HG02840 (cell line): ENCODE measurements at regions not wholly inside any gene's neighbourhood (a gene's known extent, or its start where the extent isn't known, plus 50 kb on each side); places are given as distances from the start of the nearest gene placed in this dataset.
"Not testable (repeated sequence)": the region's sequence is repeated elsewhere in the genome, so short reads cannot be mapped to it uniquely, and the experiment has no call there.

Source experiments
- ATAC-seq: cut with Tn5 transposase; IDR thresholded peaks from one replicate; pipeline ENCODE4 v1.9.1; 2021; ENCODE audit warnings: mild to moderate bottlenecking, moderate library complexity, moderate number of reproducible peaks; ENCODE audit not compliant: unreplicated experiment, low FRiP score

DNA sequence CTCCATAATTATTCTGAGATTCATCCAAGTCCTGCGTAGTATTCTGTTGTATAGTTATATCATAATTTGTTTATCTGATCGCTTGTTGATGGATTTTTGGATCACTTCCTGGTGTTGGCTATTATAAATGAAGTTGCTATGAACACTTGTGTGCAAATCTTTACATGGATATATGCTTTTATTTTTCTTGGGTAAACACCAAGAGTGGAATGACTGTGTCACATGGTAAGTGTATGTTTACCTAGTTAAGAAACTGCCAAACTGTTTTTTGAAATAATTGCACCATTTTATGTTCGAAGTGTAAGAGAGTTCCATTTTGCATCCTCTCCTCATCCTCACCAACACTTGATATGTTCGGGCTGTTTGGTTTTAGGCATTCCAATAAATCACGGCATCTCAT is 360.4 kb upstream of the FRG2C start:
- ATAC-seq, result no peak

DNA sequence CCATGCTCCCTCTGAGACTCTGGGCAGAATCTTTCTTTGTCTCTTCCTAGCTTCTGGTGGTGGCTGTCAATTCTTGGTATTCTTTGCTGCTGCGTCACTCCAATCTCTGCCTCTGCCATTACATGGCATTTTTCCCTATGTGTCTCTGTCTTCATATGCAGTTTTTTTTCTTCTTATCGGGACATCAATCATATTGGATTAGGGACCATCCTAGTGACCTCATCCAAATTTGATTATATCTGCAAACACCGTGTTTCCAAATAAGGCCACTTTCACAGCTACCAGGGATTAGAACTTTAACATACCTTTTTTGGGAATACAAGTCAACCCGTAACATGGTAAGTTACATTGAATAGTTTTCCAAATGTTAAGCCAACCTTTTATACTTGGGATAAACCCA is 358.2 kb upstream of the FRG2C start:
- ATAC-seq, result no peak

DNA sequence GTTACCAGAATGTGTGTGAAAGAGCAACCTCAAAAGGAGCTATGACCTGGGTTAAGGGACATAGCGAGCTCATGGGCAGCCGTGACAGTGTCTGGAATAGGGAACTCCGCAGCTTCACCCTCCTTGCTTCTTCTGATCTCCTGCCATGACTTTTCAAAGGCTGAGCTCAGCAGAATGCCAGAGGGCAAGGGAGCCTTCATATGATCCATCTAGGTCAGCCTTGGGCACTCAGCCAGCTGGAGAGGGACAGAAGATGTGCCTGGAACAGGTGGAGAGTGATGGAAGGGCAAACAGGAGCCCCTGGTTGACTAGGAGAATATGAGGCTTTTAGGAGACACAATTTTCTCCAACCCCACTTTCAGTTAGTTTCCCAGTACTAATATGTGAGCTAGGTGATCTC is 352.8 kb upstream of the FRG2C start:
- not testable (repeated sequence) for ATAC-seq

DNA sequence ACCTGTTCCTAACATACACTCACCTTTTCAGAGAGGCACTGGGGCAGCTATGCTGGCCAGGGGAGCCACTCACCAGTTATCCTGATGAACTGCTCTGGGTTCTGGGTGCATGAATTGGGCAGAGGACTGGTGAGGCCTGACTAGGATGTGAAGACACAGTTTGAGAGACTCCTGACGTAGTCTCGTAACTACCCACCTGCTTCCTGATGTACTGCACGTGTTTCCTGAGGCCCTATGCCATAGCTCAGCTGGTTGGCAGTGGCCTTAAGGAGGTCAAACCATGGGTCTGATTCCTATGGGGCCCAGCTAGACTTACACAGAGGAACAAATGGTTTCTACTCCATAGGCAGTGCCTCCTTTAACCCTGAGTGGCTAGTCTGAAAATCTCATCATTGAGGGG is 351.7 kb upstream of the FRG2C start:
- not testable (repeated sequence) for ATAC-seq

DNA sequence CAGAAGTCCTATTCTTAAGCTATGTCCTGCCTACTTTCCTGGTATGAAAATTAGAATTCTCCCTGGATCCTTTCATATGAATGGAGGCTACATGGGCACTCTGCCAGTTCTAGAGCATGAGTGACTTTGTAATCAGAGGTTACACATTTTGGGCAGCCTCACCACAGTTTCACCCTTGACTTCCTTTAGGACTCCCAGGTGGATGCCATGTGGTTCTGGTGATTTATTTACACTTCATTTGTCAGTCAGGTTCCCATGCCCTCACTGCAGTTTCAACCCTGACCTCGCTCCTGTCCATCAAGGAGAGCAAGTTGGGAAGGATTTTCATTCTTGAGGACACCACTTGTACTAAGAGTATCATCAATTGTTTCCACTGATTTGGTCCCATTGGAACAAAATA is 344.4 kb upstream of the FRG2C start:
- ATAC-seq, result not testable (repeated sequence)

DNA sequence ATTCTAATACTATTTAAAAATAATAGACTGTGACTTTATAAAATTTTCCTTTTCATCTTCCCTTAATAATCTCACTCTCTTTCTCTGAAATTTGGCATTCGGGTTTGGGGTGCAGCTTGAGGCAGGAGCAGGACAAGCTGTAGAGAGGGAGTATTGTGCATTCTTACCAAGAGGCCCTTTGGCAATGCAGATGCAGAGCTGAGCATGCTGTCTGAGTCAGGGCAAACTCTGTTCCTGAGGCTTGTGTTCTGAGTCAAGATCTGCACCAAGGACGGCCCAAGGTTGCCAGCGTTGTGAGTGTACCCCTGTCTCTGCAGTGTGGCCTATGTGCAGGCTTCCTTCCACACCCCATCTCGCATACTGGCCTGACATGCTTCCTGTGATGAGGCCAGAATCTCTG is 343.8 kb upstream of the FRG2C start:
- ATAC-seq, result no peak

DNA sequence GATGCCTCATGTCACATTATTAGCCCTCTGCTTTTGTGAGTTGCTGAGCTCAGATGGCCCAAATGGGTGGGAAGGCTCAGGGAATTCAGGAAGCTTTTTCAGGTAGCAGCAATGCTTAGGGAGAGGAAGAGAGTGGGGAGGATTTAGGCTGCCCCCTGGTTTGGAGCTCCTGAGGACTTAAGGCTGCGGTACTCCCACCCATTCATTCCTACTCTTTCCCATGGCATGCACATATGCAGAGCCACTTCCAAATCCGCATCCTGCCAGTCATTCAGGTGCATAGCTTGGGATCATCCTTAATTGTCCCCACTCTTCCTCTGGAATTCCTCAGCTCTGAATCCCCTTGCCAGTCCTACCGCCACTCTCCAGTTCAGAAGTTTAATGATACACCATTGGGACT is 343.1 kb upstream of the FRG2C start:
- no peak for ATAC-seq

DNA sequence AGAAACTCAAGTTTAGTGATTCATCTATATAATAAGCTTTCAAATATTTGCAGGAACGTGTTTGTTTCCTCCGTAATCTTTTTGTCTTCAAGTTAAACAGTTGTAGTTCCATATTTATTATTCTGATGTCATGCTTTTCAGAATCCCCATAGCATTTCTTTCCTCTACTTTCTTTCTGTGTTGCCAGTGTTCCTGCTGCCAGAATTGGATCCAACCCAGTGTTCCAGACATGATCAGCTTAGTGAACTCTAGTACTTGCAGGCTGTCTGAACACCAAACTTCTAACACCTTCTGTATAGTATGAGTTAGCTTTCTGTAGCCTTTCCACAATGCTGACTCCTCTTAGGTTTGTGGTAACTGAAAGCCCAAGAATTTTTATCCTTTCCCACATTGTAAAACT is 340.2 kb upstream of the FRG2C start:
- ATAC-seq, result not testable (repeated sequence)

DNA sequence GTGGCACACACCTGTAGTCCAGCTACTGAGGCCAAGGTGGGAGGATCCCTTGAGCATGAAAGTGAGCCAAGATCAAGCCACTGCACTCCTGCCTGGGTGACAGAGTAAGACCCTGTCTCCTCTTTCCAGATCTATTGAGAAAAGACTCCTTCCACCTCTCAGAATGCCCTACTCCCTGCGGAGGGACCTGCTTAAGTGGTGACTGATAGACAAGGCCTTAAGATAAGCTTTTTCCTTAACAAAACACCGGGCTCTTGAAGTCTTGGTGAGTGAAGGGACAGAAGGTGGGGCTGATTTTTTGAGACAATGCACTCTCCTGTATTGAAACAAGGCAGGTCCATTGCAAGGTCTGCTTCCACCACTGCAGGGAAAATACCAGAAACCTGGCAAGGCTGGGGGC is 338.4 kb upstream of the FRG2C start:
- ATAC-seq, result no peak

DNA sequence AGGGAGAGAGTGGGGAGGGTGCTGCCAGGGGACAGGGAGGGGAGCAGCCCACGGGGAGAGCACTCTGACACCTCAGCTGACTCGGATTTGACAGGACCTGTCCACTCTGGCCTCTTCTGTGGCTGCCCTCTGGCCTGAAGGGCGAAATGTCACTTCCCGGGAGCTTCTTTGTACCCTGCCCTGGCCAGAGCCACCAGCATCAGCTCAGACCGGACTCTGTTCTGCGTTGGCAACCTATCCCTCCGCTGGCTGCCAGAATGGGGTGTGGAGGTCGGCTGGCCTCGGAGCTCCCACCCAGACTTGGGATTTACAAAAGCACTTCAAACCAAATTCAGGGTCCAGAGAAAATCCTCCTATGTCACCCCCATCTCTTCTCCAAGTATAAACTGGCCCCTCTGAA is 336.7 kb upstream of the FRG2C start:
- no peak for ATAC-seq

DNA sequence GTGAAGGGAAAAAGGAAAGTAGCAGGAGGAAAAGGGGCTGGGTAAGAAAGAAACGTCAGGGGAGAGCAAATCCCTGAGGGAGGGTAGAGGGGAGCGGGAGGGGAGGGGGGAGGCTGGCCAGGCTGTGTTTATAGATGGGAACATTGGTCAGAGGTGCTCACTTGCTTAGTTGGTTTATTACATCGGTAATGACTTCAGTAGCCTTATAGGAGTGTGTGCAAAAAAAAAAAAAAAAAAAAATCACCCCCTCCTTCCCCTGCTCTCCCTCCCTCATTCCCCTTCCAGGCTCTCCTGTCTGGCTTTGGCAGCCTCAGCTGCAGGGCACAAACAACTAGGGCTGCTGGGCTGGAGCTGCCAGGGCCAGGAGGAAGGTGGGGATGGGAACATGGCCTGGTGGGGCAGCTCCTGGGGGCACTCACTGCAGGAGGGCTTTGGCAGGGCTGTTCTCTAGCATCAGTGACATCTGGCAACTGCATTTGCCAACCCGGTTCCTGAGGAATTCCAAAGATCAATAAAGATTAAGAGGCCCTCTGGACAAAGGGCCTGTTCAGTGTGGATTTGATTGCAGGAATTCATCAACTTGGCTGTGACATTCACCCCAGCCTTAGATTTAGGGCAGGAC is 334.5 kb upstream of the FRG2C start:
- no peak for ATAC-seq

DNA sequence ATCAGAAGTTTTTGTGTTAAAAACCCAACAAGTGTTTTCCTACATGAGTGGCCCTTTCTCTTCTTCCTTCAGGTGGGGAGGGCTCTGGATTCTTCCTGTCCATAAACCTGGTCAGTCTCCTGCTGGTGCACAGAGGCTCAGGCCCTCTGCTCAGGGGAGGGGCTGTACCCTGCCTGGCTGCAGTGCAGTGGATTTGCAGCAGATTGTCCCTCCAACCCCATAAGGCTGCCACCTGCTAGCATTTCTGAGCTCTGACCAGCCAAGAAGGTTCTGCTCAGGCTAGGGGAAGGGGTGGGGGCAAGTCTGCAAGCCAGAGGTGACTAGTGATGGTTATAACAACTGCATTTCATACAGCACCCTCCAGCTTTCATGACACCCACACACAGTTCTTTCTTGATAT is 333.7 kb upstream of the FRG2C start:
- ATAC-seq, result not testable (repeated sequence)

DNA sequence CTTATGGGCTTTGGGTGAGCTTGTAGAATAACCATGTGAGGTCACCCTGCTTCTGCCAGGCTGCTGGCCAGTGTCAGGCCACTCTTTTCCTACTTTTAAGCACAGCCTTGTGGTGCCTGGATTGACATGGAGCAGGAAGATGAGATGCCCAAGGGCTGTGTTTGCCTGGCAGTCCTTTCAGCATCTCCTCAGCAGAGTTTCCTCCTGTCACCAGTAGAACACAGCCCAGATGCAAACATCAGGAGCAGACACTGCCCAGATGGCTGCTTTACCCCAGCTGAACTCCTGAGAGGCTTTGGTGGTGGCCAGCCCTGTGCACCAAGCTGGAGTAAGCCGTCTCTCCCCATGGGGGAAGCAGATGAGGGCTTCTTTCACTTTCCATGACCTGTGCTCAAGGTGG is 332.0 kb upstream of the FRG2C start:
- not testable (repeated sequence) for ATAC-seq

DNA sequence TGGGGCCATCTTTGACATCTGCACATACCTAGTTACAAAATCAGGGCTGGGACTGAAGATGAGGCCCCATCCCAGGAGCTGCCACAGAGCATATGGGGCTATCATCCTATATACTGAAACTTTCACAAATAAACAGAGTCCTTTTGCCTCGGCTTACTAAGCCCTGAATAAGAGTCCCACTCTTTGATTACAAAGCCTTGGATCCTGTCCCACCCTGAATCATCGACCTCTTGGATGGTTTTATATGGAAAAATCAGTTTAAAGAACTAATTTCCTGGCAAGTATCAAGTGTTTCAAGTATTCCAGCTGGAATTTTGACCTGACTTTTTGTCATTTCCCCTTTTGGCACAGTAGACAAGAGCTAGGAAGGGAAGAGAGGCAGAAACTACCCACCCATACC is 331.3 kb upstream of the FRG2C start:
- ATAC-seq, result no peak

DNA sequence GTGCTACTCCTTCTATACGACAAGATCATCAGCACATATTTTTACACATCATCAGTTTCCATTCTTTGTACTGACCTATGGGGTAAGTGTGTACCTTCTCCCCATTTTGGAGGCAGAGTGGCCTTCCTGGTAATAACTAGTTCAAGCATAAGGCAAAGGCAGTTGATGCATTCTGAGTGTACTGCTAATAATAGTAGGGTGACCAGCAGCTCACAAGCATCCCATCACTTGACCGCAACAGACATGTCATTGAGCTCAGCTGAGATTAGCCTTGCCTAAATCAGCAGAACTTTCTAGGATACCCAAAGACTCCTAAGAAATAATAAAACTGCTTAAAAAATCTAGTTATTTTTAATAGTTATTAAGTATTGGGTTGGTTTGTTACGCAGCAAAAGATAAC is 329.8 kb upstream of the FRG2C start:
- ATAC-seq, result no peak

DNA sequence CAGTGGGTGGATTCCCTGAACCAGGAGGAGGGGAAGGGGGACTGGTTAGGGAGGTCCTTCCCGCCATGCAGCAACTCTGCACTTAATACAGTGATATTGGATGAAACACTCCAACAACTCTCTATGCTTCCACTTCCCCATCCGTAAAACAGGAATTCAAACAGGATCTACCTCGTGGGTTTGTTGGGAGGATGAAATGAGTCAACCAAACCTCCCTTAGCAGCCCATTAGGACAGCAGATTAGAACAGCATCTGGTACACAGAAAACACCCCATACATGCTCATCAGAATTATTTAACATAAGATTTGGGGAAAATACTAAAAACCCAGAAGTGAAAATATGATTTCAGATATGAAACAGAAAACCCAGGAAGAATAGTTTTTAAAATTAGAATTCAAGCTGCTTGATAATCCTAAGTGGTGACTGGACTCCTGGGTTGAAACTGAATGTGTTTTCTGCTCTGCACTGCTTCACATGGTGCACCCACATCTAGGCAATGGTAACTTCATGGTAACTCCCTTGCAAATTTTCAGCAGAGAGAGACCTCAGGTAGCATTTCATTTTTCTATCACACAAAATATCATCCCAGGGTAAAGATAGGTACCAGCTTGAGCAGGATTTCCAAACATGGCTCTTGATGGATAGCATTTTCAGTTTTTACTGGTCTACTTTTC is 326.8 kb upstream of the FRG2C start:
- no peak for ATAC-seq

DNA sequence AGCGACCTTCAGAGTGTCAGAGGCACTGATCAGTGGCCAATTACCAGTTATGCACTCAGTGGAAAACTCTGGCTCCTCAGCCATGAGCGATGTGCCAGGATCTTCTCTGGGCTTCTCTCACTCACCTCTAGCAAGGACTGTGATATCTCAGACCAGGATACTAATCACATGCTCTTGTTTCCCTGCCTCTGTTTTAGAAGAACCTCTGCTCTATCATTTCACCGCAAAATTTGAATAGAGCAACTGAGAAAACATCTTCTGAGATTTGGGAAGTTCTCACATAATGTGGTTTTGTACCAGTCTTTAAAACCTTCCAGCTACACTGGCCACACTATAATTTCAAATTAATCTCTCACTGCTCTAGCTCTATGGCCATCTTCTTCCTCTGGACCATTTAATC is 325.8 kb upstream of the FRG2C start:
- ATAC-seq, result no peak

DNA sequence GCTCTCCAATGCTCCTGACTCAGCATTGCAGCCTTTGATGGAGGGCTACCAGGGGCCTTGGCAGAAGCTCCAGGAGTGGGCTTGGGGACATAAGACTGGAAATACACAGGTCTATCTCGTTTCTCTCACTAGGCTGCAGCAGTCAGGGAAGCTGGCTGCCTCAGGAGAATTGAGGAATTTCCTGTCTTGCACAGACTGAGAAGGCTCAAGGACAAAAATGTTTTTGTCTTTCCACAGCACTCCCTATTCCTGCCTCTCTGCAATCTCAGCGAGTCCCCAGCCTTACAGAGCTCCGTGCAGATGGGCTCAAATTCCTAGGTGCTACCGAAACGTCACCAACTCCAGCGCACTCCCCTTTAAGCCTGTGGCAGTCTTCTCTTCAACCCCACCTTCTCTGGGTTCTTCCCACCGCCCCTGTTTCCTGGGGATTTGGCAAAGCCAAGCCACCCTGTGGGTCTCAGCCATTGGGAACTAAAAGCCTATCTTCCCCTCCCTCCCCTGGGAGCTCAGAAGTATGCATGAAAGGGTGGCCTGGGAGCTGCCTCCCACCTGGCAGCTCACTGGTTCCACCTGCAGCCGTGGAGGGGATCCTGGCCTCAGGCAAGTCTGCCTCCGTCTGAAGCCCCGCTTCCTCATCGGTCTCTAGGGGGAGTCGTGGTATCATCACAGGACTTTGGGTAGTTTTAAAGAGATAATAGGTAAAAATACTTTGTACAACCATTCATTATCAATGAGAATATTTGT is 322.6 kb upstream of the FRG2C start:
- no peak for ATAC-seq

DNA sequence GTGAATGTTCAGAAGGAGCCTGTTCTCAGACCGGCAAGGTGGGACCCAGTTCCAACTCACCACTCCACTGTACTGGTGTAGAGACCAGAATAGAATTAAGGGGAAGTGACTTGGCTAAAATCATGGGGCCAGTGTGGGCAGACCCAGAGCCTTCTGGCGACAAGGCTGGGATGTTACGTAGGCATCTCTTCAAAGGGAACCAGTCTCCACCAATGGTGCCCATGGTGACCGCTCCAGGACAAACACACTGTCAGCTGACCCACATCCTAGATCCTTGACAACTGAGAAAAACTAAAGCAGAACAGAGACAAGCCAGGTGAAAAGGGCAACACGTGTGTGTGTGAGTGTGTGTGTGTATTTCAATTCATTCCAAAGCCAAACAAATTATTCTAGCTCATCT is 321.7 kb upstream of the FRG2C start:
- ATAC-seq, result no peak

DNA sequence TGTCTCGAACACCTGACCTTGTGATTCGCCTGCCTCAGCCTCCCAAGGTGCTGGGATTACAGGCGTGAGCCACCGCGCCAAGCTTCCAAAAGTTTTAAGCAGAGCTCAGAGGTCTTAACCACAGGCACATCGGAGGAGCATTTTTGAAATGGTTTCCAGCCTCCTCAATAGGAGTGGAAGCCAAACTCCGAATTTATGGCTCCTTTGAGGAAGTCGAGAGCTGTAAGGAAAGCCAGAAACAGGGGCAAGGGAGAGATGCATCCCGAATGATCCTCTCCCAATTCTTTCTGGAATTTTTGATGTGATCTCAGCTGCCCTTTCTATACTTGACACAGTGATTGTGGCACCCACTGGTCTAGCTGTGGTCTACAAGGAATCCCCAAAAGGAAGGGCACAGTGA is 313.6 kb upstream of the FRG2C start:
- not testable (repeated sequence) for ATAC-seq

DNA sequence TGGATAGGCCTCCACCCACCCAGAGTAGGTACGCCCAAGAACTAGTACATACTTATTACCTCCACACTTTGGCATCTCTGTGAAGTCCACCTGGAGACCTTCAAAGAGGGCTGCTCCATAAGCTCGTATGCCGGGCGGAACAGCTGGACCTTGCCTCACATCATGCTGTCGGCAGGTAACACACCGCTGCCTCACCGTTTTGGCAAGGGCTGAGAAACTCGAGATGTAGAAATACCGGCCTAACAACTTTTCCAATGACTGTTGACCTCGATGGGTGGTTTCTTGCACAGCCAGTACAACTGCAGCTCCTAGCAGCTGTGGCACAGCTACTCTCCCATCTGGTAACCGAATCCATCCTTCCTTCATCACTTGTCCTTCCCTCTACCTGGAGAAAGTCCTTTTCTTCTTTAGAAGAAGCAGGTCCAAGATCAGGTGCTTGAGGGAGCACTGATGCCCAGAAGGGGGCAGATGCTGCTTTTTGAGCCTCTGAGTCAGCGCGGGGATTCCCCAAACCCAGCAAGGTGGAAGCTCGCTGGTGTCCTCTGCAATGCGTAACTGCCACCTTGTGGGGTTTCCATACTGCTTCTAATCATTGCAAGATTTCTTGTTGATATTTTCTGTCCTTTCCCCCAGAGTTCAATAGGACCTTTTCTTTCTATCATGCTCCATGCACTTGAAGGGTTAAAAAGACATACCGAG is 301.9 kb upstream of the FRG2C start:
- not testable (repeated sequence) for ATAC-seq
